Fibroblast of lung (primary cell): ENCODE measurements at regions not wholly inside any gene's neighbourhood (a gene's known extent, or its start where the extent isn't known, plus 50 kb on each side); places are given as distances from the start of the nearest gene placed in this dataset.

ENCODE experiments used
- CTCF ChIP-seq, 2 donors: IDR thresholded peaks in 1 of 2; conservative IDR thresholded peaks in 1 of 2; 1 replicate in 1 of 2; 2 replicates in 1 of 2; pipeline ENCODE4 v1.5.1; 2011 to 2012; ENCODE audit warnings: low read length in 2 of 2, control low read depth in 1 of 2, inconsistent platforms in 1 of 2, low read depth in 1 of 2, mild to moderate bottlenecking in 1 of 2
- EZH2 ChIP-seq: IDR thresholded peaks from 2 replicates; pipeline ENCODE4 v1.5.1; 2012; ENCODE audit warnings: low read length, control low read depth, mild to moderate bottlenecking; ENCODE audit errors: missing control alignments

GRCh38 chr14:98888927-98889835 lies 382.8 kb downstream of the BCL11B start:
- TF ChIP-seq CTCF (conservative IDR thresholded peaks at IDR 0.05 in 1 of 2, IDR thresholded peaks at IDR 0.05 in 1 of 2; ENCODE audit: low read depth in 1 of 2, low read length in 2 of 2), result no peak
- TF ChIP-seq EZH2, result no peak
